ENCODE measurements at regions not wholly inside any gene's neighbourhood (a gene's known extent, or its start where the extent isn't known, plus 50 kb on each side); places are given as distances from the start of the nearest gene placed in this dataset.
A peak's percentile ranks its signal among the peaks of the same experiment; 100 is the strongest.

DNA sequence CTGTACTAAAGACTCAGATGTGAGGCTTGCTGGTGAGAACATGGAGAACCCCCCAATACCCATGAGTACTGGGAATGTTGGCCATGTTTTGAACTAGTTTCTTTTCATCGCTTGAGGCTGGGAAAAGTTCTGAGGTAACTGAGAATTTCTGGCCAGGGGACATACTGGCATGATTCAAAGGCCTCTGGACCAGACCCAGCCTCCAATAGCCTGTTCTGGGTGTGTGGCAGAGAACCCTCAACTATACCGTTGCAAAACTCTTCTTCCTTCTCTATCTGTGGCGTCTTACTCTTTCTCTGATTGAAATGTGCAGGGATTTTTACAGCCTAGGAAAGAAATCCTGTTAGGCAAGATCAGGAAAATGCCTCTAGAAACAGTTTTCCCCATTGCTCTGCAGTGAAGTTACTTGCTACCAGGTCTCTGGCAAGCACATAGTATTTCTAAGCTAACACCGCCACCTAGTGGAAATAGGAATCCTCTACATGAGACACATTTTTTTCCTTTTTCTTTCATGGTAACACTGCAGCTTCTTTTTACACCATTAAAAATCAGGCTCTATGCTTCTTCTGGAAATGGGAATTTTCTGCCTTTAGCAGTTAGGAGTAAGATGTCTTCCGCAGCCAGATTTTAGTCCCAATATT, 170.7 kb upstream of the ZCCHC13 start:
- no peak for TF ChIP-seq POLR2A (IDR thresholded peaks at IDR 0.05)
- TF ChIP-seq, protein P1, sequence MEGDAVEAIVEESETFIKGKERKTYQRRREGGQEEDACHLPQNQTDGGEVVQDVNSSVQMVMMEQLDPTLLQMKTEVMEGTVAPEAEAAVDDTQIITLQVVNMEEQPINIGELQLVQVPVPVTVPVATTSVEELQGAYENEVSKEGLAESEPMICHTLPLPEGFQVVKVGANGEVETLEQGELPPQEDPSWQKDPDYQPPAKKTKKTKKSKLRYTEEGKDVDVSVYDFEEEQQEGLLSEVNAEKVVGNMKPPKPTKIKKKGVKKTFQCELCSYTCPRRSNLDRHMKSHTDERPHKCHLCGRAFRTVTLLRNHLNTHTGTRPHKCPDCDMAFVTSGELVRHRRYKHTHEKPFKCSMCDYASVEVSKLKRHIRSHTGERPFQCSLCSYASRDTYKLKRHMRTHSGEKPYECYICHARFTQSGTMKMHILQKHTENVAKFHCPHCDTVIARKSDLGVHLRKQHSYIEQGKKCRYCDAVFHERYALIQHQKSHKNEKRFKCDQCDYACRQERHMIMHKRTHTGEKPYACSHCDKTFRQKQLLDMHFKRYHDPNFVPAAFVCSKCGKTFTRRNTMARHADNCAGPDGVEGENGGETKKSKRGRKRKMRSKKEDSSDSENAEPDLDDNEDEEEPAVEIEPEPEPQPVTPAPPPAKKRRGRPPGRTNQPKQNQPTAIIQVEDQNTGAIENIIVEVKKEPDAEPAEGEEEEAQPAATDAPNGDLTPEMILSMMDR (IDR thresholded peaks at IDR 0.05 in 4 of 5, conservative IDR thresholded peaks at IDR 0.05 in 1 of 5): peak; percentile 56 to 83 (median 70)
